K562 (cell line): ENCODE measurements at regions not wholly inside any gene's neighbourhood (a gene's known extent, or its start where the extent isn't known, plus 50 kb on each side); places are given as distances from the start of the nearest gene placed in this dataset.

Experiments
- ATAC-seq: fragments of 200-7000 bp; cut with Tn5 transposase; 3 replicates; pipeline ENCODE4 v1.9.1; 2020; ENCODE audit warnings: moderate library complexity
- BruUV-seq: library from RNA; stranded (reverse); fragments of 400-500 nt; replicated peaks from 2 replicates; lab custom pipeline; 2021; lab: Mats Ljungman, UMichigan
- CTCF ChIA-PET: fragments of 300-600 bp; formaldehyde crosslinking; extraction: SDS; loops from one replicate; lab custom pipeline; 2021; ENCODE audit warnings: low intra/inter-chr PET ratio; lab: Yijun Ruan, JAX
- POLR2A ChIA-PET: fragments of 300-600, 350-650 bp; sonication (Branson Sonifier 250); formaldehyde crosslinking; extraction: SDS; loops from one replicate; lab custom pipeline; 2021; ENCODE audit warnings: antibody characterized with exemption, inconsistent platforms; lab: Yijun Ruan, JAX
- DNase-seq, 4 experiments: peaks; one replicate each; pipeline versions ENCODE4 v3.0.0 to v3.0.0-alpha.2; 2011 to 2018; ENCODE audit warnings: low spot score in 3 of 4, mixed read lengths in 3 of 4; ENCODE audit errors: extremely low read depth in 1 of 4
- FAIRE-seq: peaks from 2 replicates; lab custom pipeline; 2011; peaks lifted over from hg19 to GRCh38; lab: Jason Lieb, UNC
- H2AFZ ChIP-seq: 2 replicates; pipeline ENCODE4 v1.6.0; 2011; ENCODE audit warnings: low read depth, low read length, control low read depth, inconsistent platforms
- H3K27ac ChIP-seq: fragments of 200-600 bp; 3 replicates; pipeline ENCODE4 v1.8.0; 2011; ENCODE audit warnings: low read depth, mild to moderate bottlenecking, control low read depth, inconsistent platforms, low read length, moderate library complexity, mixed read lengths; ENCODE audit errors: extremely low read depth
- H3K27me3 ChIP-seq, 2 experiments: fragments of 300-600 bp in 1 of 2; 2 replicates in 1 of 2; 3 replicates in 1 of 2; pipeline versions ENCODE4 v1.6.0 to v1.8.0; 2011; ENCODE audit warnings: inconsistent platforms in 2 of 2, low read length in 2 of 2, mild to moderate bottlenecking in 1 of 2, mixed read lengths in 1 of 2, moderate library complexity in 1 of 2; ENCODE audit not compliant: control insufficient read depth in 2 of 2, insufficient read depth in 2 of 2
- H3K36me3 ChIP-seq: fragments of 300-600 bp; 3 replicates; pipeline ENCODE4 v1.8.0; 2011; ENCODE audit warnings: mild to moderate bottlenecking, low read length, inconsistent platforms; ENCODE audit not compliant: control insufficient read depth, insufficient read depth
- H3K4me1 ChIP-seq, 2 experiments: fragments of 200-600 bp in 1 of 2; replicated peaks in 1 of 2; 2 replicates in 1 of 2; 3 replicates in 1 of 2; pipeline versions ENCODE4 v1.5.1 to v1.8.0; 2011; ENCODE audit warnings: inconsistent platforms in 2 of 2, low read length in 2 of 2, mild to moderate bottlenecking in 1 of 2, mixed read lengths in 1 of 2, moderate library complexity in 1 of 2; ENCODE audit not compliant: control insufficient read depth in 2 of 2, insufficient read depth in 2 of 2
- H3K4me2 ChIP-seq: 2 replicates; pipeline ENCODE4 v1.6.1; 2011; ENCODE audit warnings: low read length, control low read depth, inconsistent platforms, mixed read lengths; ENCODE audit not compliant: insufficient read depth
- H3K4me3 ChIP-seq: fragments of 200-600 bp; sonication (generic), shearing (Covaris generic); 2 replicates; pipeline ENCODE4 v1.5.1; 2016; ENCODE audit warnings: control low read depth, inconsistent platforms
- H3K79me2 ChIP-seq: fragments of 200-600 bp; 3 replicates; pipeline ENCODE4 v1.8.0; 2011; ENCODE audit warnings: low read length, inconsistent platforms; ENCODE audit not compliant: control insufficient read depth, insufficient read depth
- H3K9ac ChIP-seq, 2 experiments: 2 replicates each; pipeline versions ENCODE4 v1.6.0 to v1.6.1; 2011; ENCODE audit warnings: low read depth in 2 of 2, low read length in 2 of 2, control low read depth in 1 of 2, inconsistent platforms in 1 of 2, mild to moderate bottlenecking in 1 of 2, mixed read lengths in 1 of 2; ENCODE audit not compliant: insufficient read depth in 1 of 2
- H3K9me1 ChIP-seq: one replicate; pipeline ENCODE4 v1.6.0; 2011; ENCODE audit warnings: inconsistent platforms, mild to moderate bottlenecking, low read length, moderate library complexity; ENCODE audit not compliant: control insufficient read depth, insufficient read depth
- H3K9me3 ChIP-seq: replicated peaks from 2 replicates; pipeline ENCODE4 v1.5.1; 2011; ENCODE audit warnings: low read depth, low read length, inconsistent platforms; ENCODE audit not compliant: control insufficient read depth, insufficient read depth
- H4K20me1 ChIP-seq: replicated peaks from 2 replicates; pipeline ENCODE4 v1.6.1; 2011; ENCODE audit warnings: low read length, inconsistent platforms, mixed read lengths; ENCODE audit not compliant: control insufficient read depth, insufficient read depth
- ATF7 ChIP-seq: fragments of 450-650 bp; IDR thresholded peaks from 2 replicates; pipeline ENCODE4 v1.7.1; 2014; ENCODE audit warnings: mild to moderate bottlenecking, moderate library complexity
- CCAR2 ChIP-seq: fragments of 200-400 bp; formaldehyde crosslinking; IDR thresholded peaks from 2 replicates; pipeline ENCODE4 v1.6.1; 2017; ENCODE audit warnings: mild to moderate bottlenecking, low read depth, low read length
- ETV1 ChIP-seq: fragments of 450-650 bp; conservative IDR thresholded peaks from 2 replicates; pipeline ENCODE4 v1.6.1; 2016; ENCODE audit warnings: missing genetic modification characterization, control low read depth, low read depth, missing compliant biosample characterization
- MAFF ChIP-seq: IDR thresholded peaks from 2 replicates; pipeline ENCODE4 v1.6.1; 2012; ENCODE audit warnings: low read length, improper control_type of control experiment
- NBN ChIP-seq: fragments of 450-650 bp; IDR thresholded peaks from 2 replicates; pipeline ENCODE4 v1.6.1; 2016; ENCODE audit warnings: low read depth, mild to moderate bottlenecking
- SRF ChIP-seq, 2 experiments: fragments of 250-450, 450-650 bp in 1 of 2; sonication (Bioruptor Pico) in 1 of 2; sonication (generic) in 1 of 2; formaldehyde crosslinking; IDR thresholded peaks; 2 replicates each; pipeline versions ENCODE4 v1.5.0 to v1.5.1; 2020 to 2022; ENCODE audit warnings: mild to moderate bottlenecking in 1 of 2, missing genetic modification reagents in 1 of 2
- TAF1 ChIP-seq: IDR thresholded peaks from 2 replicates; pipeline ENCODE4 v1.6.1; 2011; ENCODE audit warnings: mild to moderate bottlenecking, low read length, moderate library complexity; ENCODE audit not compliant: insufficient read depth, control insufficient read depth, severe bottlenecking; ENCODE audit errors: extremely low read depth
- TEAD2 ChIP-seq: fragments of 450-650 bp; IDR thresholded peaks from 2 replicates; pipeline ENCODE4 v1.6.1; 2016; ENCODE audit warnings: missing genetic modification characterization, control low read depth, missing compliant biosample characterization
- TSC22D4 ChIP-seq: fragments of 450-650 bp; IDR thresholded peaks from 2 replicates; pipeline ENCODE4 v1.6.1; 2016; ENCODE audit warnings: missing genetic modification characterization, missing biosample characterization, control low read depth
- ZFP30 ChIP-seq: fragments of 250-450 bp; sonication (Bioruptor Pico); IDR thresholded peaks from 2 replicates; pipeline ENCODE4 v1.8.0; 2022; ENCODE audit warnings: moderate library complexity, mild to moderate bottlenecking, inconsistent platforms, borderline replicate concordance
- ZNF583 ChIP-seq: fragments of 250-450 bp; sonication (Bioruptor Pico); IDR thresholded peaks from 2 replicates; pipeline ENCODE4 v1.4.0; 2020
- ZNF778 ChIP-seq: fragments of 450-650 bp; formaldehyde crosslinking; IDR thresholded peaks from 2 replicates; pipeline ENCODE4 v1.4.0; 2020; ENCODE audit warnings: mild to moderate bottlenecking, moderate library complexity
- WGBS: fragments of 100-300 bp; shearing (Covaris generic); methylation state at CpG from one replicate; pipeline ENCODE4 v1.1.6; 2016; ENCODE audit warnings: low coverage, mixed read lengths; ENCODE audit not compliant: insufficient coverage; ENCODE audit errors: missing lambda C conversion rate; 5-methylcytosine and 5-hydroxymethylcytosine counted together
- in situ Hi-C: fragments of 300-500 bp; cut with MboI; formaldehyde crosslinking; loops from 4 replicates; pipeline ENCODE4 v1.15.0; 2018; ENCODE audit warnings: inconsistent platforms, mixed read lengths
- intact Hi-C: fragments of 100-400 bp; cut with micrococcal nuclease; formaldehyde crosslinking; loops from 2 replicates; pipeline ENCODE4 v1.14.2; 2022

DNA sequence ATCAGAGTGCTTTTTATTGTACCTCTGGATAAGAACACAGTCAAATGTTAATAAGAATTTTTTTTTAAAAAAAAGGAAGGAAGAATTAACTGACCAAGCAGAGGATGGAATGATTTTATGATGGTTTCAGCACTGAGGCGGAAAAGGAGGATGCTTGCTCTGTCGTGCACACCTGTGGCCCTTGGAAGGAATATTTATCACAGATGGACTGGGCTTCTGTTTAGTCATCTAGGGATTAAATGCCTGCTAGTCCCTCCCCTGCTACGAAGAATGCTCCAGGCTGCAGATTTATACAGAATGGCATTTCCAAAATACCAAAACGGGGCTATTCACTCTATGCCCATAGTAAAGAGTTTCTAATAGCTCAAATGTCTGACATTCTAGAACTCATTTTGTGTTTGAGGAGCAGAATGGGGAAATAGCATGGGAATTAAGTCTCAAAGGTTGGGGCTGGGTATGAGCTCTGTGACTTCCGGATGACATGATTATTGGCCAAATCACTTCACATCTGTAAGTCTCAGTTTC, 92.8 kb upstream of the BCL6 start (continued):
- TF ChIP-seq ETV1 (no peak), ZNF583 (CRISPR knock-in tag) (no peak), CCAR2 (no peak)

DNA sequence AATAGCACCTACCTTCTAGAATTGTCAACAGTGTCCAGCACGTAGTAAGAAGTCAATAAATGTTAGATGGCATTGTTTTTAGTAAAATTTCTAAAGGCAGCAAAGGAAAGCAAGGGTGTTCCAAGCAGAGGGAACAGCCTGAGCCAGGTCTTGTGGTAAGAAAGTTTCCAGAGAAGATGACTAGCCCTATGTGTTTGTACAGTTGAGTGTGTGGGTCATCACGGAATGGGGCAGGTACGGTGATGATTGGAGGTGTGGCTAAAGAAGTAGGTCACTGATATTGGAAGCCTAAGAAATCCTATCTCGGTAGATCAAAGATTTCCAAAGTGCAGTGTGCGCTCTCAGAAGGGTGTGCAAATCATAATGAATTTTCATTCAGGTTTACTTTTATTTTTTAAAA, 94.2 kb upstream of the BCL6 start:
- no peak for FAIRE-seq
- no peak for TF ChIP-seq TAF1
- TF ChIP-seq MAFF: no peak
- TF ChIP-seq SRF (CRISPR knock-in tag; IDR thresholded peaks at IDR 0.05): no peak
- TF ChIP-seq ZFP30 (CRISPR knock-in tag): no peak
- TF ChIP-seq ATF7: no peak
- no peak for TF ChIP-seq ZNF778
- TF ChIP-seq TEAD2 (tag): no peak
- TF ChIP-seq TSC22D4 (tag): no peak
- TF ChIP-seq NBN: no peak
- TF ChIP-seq, all 486 proteins: peak for 0
- no peak for ATAC-seq
- POLR2A ChIA-PET: interaction anchor here (1.2 kb wide), 1 partner anchor 10 kb away, joined by 3 read pairs; no protein-coding TSS in a partner anchor
- Histone ChIP-seq H3K4me1 (no peaks in the 10 kb centered on the region), H2AFZ (no peak overlapping the region), H3K9ac (no peak overlapping the region), H3K4me3 (no peak overlapping the region), H4K20me1 (no peaks in the 10 kb centered on the region), H3K27me3 (peaks cover 0 to 6% of the 10 kb centered on the region in 2 experiments; a peak in 2 of 5 replicates), H3K27ac (no peak overlapping the region), H3K36me3 (no peaks in the 10 kb centered on the region), H3K4me2 (no peak overlapping the region), H3K79me2 (no peaks in the 10 kb centered on the region), H3K9me1 (no peaks in the 10 kb centered on the region), H3K9me3 (no peaks in the 10 kb centered on the region)
- BruUV-seq: no TSS peak
- no peak for DNase-seq
- CTCF ChIA-PET: no interaction called here
- WGBS: 3% methylated on average over 5 of the region's 5 CpGs
- intact Hi-C loops (no loop called here), in situ Hi-C loops (no loop called here)
